Fibroblast of the aortic adventitia (primary cell): ENCODE measurements at regions not wholly inside any gene's neighbourhood (a gene's known extent, or its start where the extent isn't known, plus 50 kb on each side); places are given as distances from the start of the nearest gene placed in this dataset.
A peak's percentile ranks its signal among the peaks of the same experiment; 100 is the strongest.

Experiments
- DNase-seq: peaks from one replicate; pipeline ENCODE4 v3.0.0-alpha.2; 2010; ENCODE audit warnings: low read depth
- H3K4me3 ChIP-seq: 2 replicates; pipeline ENCODE4 v1.5.1; 2011; ENCODE audit warnings: low read depth, mild to moderate bottlenecking, control low read depth, low read length, moderate library complexity
- CTCF ChIP-seq: IDR thresholded peaks from 2 replicates; pipeline ENCODE4 v1.5.1; 2011; ENCODE audit warnings: mild to moderate bottlenecking, low read length, control low read depth, inconsistent platforms; ENCODE audit not compliant: insufficient read depth

- DNase-seq, result peak; percentile 83
- no peak overlapping the region for H3K4me3 ChIP-seq
- TF ChIP-seq CTCF, result no peak
Measured at GRCh38 chr2:226080334-226080733, 680.8 kb downstream of the NYAP2 start.

GRCh38 chr2:226079671-226080181, 680.2 kb downstream of the NYAP2 start:
- no peak overlapping the region for H3K4me3 ChIP-seq
- peak; percentile 97 for DNase-seq

GRCh38 chr2:226079196-226079595, 679.7 kb downstream of the NYAP2 start:
- DNase-seq, result peak; percentile 97
- no peak overlapping the region for H3K4me3 ChIP-seq
- TF ChIP-seq CTCF, result no peak

More at GRCh38 chr2:226079671-226080181, 680.2 kb downstream of the NYAP2 start:
- no peak for TF ChIP-seq CTCF

DNA sequence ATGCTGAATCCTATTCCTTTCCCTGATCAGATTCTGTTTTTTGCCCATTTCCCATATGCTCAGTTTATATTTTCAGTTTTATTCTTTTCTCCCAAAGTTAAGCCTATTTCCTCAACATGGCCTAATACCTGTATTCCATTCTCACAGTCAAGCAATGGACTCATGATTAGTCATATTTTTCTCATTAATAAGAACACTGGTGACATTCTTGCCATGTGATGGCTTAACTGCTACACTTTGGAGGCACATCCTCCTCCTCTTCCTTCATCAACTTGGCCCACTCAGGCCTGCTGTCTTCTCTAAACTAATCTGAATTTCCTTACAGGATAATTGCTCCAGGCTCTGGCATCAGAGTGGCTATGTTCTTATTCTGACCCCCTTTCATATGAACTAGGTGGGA, 679.2 kb downstream of the NYAP2 start:
- H3K4me3 ChIP-seq, result no peak overlapping the region
- no peak for TF ChIP-seq CTCF
- DNase-seq, result no peak

DNA sequence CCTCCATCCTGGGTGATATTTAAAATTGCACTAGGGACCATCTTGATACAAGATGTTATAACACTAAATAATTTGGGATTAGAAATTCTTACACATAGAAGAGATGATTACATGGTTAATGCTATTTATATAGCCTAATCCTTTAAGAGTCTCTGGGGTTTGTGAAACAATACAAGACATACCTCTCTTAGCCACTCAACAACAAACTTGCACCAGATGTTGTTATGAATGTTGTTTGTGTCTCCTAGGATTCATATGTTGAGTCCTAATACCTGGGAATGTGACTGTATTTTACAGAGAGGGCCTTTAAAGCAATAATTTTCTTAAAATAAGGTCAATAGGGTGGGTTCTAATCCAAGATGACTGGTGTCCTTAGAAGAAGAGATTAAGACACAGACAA, 678.3 kb downstream of the NYAP2 start:
- H3K4me3 ChIP-seq, result no peak overlapping the region
- no peak for DNase-seq
- no peak for TF ChIP-seq CTCF

DNA sequence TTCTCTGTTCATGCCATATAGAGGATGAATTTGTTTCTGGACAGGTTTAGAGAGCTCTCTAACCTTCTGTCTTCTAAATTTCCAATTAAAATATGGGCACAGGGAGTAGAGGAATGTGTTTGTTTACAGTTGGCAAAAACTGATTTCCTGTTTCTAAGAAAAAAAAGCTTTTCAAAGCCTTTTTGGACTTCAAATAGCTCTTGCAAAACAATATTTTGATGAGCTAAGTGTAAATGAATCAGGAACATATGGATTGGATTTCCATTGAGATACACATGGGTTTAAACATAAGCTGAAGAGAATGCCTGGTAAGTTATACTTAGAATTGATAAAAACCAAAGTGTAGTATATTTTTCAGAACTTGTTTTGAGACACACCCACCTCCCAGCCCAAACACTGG, 677.5 kb downstream of the NYAP2 start:
- TF ChIP-seq CTCF, result no peak
- peak; percentile 60 for DNase-seq
- no peak overlapping the region for H3K4me3 ChIP-seq

- TF ChIP-seq CTCF, result no peak
- DNase-seq, result peak; percentile 64
Measured at GRCh38 chr2:226076529-226076928, 677.0 kb downstream of the NYAP2 start.

More at GRCh38 chr2:226076529-226076928, 677.0 kb downstream of the NYAP2 start:
- no peak overlapping the region for H3K4me3 ChIP-seq
